DMS114 treated with DMSO at 0.1 percent for 48 hours (cell line): ENCODE measurements at regions not wholly inside any gene's neighbourhood (a gene's known extent, or its start where the extent isn't known, plus 50 kb on each side); places are given as distances from the start of the nearest gene placed in this dataset.

Experiments used
- DNase-seq: peaks from one replicate; lab custom pipeline; 2025; ENCODE audit not compliant: unreplicated experiment; lab: John Stamatoyannopoulos, UW

DNA sequence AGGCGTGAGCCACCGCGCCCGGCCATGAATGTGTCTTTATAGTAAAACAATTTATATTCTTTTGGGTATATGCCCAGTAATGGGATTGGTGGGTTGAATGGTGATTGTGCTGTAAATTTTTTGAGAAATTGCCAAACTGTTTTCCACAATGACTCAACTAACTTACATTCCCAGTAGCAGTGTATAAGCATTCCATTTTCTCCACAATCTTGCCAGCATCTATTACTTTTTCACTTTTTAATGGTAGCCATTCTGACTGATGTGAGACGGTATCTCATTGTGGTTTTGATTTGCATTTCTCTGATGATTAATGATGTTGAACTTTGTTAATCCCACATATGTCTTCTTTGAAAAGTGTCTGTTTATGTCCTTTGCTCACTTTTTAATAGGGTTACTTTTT lies 1187.9 kb downstream of the XPNPEP1 start:
- no peak for DNase-seq

GRCh38 chr10:108721874-108722273 lies 1201.4 kb downstream of the XPNPEP1 start:
- no peak for DNase-seq

GRCh38 chr10:108716352-108716751 lies 1207.0 kb downstream of the XPNPEP1 start:
- no peak for DNase-seq

DNA sequence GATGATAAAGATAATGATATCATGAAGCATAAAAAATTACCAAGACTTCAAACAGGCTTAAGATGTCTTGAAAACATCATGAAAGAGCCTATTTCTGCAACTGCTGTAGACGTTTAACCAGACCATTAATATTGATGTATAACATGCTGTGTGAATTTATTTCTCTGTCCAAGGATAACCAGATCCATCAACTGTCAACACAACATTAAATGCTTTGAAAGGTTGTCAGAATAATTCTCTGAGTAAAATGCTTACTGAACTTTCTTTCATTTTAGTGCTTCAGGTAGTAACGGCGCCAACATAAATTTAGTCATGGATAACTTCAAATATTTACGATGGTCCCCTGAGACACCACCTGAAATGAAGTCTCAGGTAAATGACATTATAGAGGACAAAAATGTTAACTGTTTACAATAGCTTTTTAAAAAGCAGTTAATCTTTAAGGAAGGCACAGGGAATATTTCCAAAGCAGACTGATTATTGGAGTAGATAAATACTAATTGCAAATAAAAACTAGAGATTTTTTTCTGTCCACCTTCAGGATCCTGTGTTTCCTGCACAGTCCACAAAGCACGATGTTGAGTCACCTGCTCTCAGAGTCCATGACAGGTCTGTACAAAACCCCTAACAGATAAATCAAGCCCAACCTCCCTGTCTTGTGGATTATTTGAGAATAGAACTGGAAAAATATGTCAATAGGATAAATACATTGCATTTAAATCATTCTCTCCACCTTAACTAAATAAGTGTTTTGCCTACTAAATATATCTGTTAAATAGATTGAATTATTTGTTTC lies 1213.2 kb downstream of the XPNPEP1 start:
- no peak for DNase-seq

DNA sequence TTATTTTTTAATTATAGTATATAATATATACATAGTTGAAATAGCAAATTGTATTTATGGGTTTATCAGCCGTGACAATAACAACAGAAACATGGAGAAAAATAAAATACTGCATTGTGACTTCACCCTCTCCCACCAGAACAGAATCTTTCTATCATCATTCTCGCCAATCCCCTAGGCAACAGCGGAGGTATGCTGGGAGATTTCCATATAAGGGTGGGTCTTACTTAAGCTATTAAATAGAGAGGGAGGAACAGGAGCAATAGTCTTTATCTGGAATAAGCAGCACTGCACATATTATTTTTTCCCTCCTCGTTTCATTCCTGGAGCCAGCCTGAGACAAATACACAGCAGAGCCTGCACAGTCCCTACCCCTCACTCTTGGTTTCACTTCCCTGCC lies 1214.9 kb downstream of the XPNPEP1 start:
- DNase-seq = no peak

- DNase-seq = no peak
Measured at GRCh38 chr10:108696792-108697477, 1226.4 kb downstream of the XPNPEP1 start.

GRCh38 chr10:108691126-108691525 lies 1232.2 kb downstream of the XPNPEP1 start:
- DNase-seq = no peak

- DNase-seq = no peak
Measured at GRCh38 chr10:108690530-108690929, 1232.8 kb downstream of the XPNPEP1 start.

GRCh38 chr10:108689891-108690290 lies 1233.4 kb downstream of the XPNPEP1 start:
- DNase-seq = no peak

GRCh38 chr10:108688314-108688713 lies 1235.0 kb downstream of the XPNPEP1 start:
- no peak for DNase-seq

GRCh38 chr10:108685863-108686531 lies 1237.3 kb downstream of the XPNPEP1 start:
- DNase-seq = no peak

DNA sequence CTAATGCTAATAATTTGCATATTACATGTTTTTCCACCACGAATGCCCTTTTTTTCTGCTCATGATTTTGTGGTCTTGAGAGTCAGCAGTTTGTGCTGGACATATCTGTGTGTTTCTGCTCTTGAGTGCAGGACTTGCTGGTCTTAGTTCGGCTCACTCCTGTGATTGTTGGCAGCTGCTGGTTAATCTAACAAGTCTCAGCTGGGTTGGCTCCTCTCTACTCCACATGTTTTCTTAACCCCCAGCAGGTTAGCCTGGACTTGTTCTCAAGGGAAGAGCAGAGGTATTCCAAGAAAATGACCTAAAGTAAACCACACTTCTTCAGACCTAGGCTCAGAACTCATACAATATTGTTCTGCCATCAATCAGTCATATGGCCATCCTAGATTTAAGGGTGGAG lies 1238.9 kb downstream of the XPNPEP1 start:
- no peak for DNase-seq

DNA sequence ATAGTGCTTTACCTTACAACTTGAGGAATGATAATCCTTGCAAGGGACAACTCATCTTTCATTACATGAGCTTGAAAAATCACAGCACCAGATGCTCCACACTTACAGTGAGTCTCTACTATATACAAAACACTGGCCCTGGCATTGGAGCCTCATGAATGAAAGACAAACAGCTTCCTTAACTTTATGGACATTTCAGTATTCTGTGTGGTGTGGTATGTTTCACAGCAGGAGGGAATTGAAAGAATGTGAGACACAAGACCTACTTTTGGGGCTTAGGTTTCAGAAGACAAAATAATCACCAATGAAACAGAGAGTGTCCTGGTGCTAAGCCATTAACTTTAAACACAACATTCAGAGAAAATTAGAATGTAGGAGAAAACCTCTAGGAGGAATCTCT lies 1249.6 kb downstream of the XPNPEP1 start:
- DNase-seq = no peak

GRCh38 chr10:108663587-108663986 lies 1259.7 kb downstream of the XPNPEP1 start:
- no peak for DNase-seq

DNA sequence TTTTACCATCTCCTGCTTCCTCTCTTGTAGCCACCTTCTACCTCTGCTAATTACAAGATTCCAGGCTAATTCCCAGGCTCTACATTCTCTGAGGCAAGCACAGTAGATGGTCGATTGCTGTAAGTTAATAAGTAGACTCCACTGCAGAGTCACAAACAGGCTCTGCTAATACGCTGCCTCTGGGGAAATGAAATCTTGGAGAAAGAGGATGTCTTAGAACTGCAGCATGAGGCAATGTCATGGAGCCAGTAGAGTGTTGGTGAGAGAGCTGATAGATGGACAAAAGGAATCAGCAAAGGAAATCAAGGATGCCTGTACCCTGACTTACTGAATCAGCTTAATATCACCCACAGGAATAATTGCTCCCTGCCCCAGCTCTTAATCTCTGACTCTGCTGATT lies 1260.3 kb downstream of the XPNPEP1 start:
- no peak for DNase-seq

DNA sequence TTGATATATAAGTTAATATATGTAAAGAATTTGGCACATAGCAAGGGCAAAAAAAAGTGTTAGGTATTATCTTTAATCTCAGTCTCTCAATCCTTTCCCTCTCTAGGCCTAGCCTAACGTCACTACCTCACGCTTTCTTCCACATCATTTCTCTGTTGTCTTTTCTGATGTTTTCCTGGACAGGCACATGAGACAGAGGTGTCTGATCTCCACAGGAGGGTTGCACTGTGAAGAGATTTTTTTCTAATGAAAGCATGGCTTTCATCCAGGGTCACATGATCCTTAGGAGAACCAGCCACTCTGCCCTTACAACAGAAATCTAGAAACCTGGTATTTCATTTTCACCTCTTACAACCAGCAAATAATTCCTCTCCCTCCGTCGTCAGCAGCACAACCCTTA lies 1268.3 kb downstream of the XPNPEP1 start:
- DNase-seq = no peak

DNA sequence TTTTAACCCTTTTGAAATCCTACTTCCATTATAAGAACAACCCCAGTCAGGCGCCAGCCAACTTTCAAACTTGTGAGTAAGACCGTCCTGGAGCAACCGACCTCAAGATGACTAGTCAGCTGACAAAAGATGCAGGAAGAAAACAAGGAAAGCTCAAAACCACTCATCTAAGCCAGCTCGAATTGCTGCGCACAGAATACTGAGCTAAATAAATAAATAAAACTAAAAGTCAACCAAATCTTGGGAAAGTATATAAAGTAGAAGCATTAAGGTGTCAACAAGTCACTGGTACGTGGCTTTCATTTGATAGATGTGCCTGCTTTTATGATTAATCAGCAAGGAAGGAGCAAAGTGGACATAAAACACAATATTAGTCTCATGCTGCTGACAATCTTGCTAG lies 1269.8 kb downstream of the XPNPEP1 start:
- no peak for DNase-seq

DNA sequence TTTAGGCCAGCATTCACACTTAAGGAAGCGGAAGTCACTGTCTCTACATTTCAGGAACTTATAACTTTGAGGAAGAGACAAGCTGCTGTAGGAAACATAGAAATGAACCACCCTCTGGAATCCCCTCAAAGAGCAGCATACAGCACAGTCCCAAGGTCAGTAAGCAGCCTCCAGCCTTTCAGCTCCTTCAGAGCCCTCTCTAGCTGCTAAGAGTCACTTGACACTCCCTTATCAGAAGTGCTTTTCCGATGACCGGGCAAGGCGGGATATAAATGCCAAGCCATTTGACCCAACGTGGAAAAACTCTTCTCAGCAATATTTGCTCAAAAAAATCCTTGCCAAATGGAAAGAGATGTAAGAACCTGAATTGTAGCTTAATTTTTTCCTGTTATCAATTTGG lies 1284.3 kb downstream of the XPNPEP1 start:
- no peak for DNase-seq

DNA sequence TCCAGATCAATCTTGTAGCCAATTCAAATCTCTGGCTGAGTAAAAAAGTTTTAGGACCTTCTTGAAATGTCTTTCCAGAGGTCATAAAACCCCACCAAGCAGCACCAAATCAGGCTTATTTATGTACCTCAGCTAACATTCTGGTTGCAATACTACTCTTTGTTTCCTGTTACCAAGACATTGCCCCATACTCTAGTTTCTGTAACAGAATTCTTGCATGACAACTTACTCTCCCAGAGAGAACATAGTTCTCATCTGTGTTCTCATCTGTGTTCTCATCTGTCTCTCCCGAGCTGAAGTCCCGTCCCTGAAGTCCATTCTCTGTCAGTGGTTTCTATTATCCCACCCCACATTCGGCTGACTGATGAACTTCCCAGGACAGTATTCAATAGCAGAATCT lies 1285.1 kb downstream of the XPNPEP1 start:
- no peak for DNase-seq

GRCh38 chr10:108633046-108633445 lies 1290.3 kb downstream of the XPNPEP1 start:
- no peak for DNase-seq

DNA sequence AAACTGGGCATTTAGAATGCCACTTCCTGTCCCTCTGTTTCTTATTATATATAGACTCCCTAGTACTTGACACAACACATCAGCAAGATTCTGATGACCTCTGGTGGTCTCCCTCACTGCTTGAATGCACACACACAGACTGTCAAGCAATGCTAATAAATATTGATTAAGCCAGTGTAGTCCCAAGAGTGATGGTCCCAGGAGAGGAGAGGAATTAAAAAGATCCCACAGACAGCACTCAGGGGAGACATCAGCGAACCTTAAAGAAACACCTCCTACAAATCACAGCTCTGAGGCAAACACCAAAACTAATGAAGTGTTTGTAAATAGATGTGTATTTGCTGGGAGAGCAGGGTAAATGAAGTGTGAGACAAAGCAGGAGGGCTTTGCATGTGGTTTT lies 1291.2 kb downstream of the XPNPEP1 start:
- no peak for DNase-seq

DNA sequence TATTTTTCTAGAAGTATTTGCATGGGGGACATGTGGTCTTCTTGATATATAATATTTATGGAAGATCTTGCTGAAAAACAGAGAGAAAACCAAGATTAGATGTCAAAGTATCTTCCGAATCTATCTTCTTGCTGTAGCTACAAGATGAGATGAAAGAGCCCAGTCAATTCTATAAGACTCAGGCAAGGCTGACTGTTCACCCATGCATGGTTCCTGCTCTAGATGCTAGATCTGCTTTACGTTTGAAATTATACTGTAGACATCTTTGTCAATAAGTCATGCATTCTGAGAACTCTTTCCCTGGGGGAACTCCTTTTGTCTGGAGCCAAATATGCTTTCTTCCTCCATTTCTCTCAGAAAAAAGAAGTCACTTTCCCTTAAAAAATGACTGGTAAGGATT lies 1292.0 kb downstream of the XPNPEP1 start:
- no peak for DNase-seq
